Esophagus squamous epithelium (tissue), 4 donors: ENCODE measurements at regions not wholly inside any gene's neighbourhood (a gene's known extent, or its start where the extent isn't known, plus 50 kb on each side); places are given as distances from the start of the nearest gene placed in this dataset.

Experiments used
- POLR2A ChIP-seq, 4 donors: fragments of 450-650 bp; IDR thresholded peaks; one replicate each; pipeline ENCODE4 v1.6.1; 2017; ENCODE audit warnings: antibody characterized with exemption in 4 of 4, mild to moderate bottlenecking in 4 of 4, moderate library complexity in 3 of 4
- TF ChIP-seq, protein P1 (sequence below), 6 experiments: fragments of 450-650 bp in 4 of 6; fragments of 200-600 bp in 2 of 6; sonication (generic) in 2 of 6; IDR thresholded peaks; one replicate each; pipeline ENCODE4 v1.5.1; 2016 to 2019; ENCODE audit warnings: antibody characterized with exemption in 6 of 6, mild to moderate bottlenecking in 4 of 6, moderate library complexity in 4 of 6

DNA sequence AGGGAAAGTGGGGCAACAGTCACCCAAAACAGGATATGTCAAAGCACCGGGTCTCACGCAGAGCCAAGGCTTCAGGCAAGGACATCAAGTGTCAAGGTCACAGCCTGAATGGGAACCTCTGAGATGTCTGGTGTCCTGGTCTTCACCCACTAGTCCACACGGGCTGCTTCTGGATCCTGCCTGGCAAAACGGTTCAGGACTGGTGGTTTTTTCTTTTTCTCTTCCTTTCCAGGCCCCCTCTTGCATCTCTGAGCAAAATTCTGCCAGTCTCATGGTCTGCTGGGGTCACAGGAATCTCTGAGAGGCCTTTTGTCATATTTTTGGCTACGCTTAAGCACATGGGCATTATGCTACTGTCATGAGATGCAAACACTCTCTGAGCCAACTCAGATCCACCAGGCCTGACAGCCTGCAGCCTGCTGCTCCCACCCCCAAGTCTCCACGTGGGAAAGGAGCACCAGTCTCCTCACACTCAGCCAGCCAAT lies 518.2 kb upstream of the ZEB2 start:
- no peak for TF ChIP-seq POLR2A (IDR thresholded peaks at IDR 0.05)
- TF ChIP-seq, protein P1, sequence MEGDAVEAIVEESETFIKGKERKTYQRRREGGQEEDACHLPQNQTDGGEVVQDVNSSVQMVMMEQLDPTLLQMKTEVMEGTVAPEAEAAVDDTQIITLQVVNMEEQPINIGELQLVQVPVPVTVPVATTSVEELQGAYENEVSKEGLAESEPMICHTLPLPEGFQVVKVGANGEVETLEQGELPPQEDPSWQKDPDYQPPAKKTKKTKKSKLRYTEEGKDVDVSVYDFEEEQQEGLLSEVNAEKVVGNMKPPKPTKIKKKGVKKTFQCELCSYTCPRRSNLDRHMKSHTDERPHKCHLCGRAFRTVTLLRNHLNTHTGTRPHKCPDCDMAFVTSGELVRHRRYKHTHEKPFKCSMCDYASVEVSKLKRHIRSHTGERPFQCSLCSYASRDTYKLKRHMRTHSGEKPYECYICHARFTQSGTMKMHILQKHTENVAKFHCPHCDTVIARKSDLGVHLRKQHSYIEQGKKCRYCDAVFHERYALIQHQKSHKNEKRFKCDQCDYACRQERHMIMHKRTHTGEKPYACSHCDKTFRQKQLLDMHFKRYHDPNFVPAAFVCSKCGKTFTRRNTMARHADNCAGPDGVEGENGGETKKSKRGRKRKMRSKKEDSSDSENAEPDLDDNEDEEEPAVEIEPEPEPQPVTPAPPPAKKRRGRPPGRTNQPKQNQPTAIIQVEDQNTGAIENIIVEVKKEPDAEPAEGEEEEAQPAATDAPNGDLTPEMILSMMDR (IDR thresholded peaks at IDR 0.05): no peak
